HepG2 (cell line): ENCODE measurements at regions not wholly inside any gene's neighbourhood (a gene's known extent, or its start where the extent isn't known, plus 50 kb on each side); places are given as distances from the start of the nearest gene placed in this dataset.
A peak's percentile ranks its signal among the peaks of the same experiment; 100 is the strongest.

ENCODE experiments used
- ATAC-seq: fragments of 200-7000 bp; cut with Tn5 transposase; 3 replicates; pipeline ENCODE4 v1.9.1; 2020; ENCODE audit warnings: mild to moderate bottlenecking, moderate library complexity
- BruUV-seq: library from RNA; stranded (reverse); fragments of 400-500 nt; replicated peaks from 2 replicates; lab custom pipeline; 2021; lab: Mats Ljungman, UMichigan
- CTCF ChIA-PET: fragments of 300-600 bp; formaldehyde crosslinking; extraction: SDS; loops from one replicate; lab custom pipeline; 2021; ENCODE audit warnings: low total read pairs, inconsistent platforms, low intra/inter-chr PET ratio; lab: Yijun Ruan, JAX
- POLR2A ChIA-PET: fragments of 350-600 bp; sonication (Branson Sonifier 250); formaldehyde crosslinking; loops from one replicate; lab custom pipeline; 2020; ENCODE audit warnings: antibody characterized with exemption, inconsistent platforms; lab: Yijun Ruan, JAX
- DNase-seq: peaks from one replicate; pipeline ENCODE4 v3.0.0-alpha.2; 2015; ENCODE audit warnings: low spot score
- FAIRE-seq: peaks from 3 replicates; lab custom pipeline; 2011; peaks lifted over from hg19 to GRCh38; lab: Jason Lieb, UNC
- H2AFZ ChIP-seq: one replicate; pipeline ENCODE4 v1.6.1; 2011; ENCODE audit warnings: low read length, inconsistent platforms
- H3K27ac ChIP-seq: fragments of 300-600 bp; 3 replicates; pipeline ENCODE4 v1.8.0; 2011; ENCODE audit warnings: mixed run types, mild to moderate bottlenecking, mixed read lengths, low read length, inconsistent platforms; ENCODE audit not compliant: insufficient read depth; ENCODE audit errors: extremely low read length
- H3K27me3 ChIP-seq, 2 experiments: fragments of 200-600 bp in 1 of 2; 2 replicates in 1 of 2; 3 replicates in 1 of 2; pipeline versions ENCODE4 v1.6.0 to v1.8.0; 2011; ENCODE audit warnings: low read length in 2 of 2, mild to moderate bottlenecking in 2 of 2, moderate library complexity in 2 of 2, inconsistent platforms in 1 of 2; ENCODE audit not compliant: insufficient read depth in 2 of 2, control insufficient read depth in 1 of 2
- H3K36me3 ChIP-seq, 2 experiments: fragments of 200-600 bp in 1 of 2; replicated peaks in 1 of 2; 2 replicates in 1 of 2; 3 replicates in 1 of 2; pipeline versions ENCODE4 v1.5.1 to v1.8.0; 2011; ENCODE audit warnings: low read length in 2 of 2, inconsistent platforms in 1 of 2; ENCODE audit not compliant: insufficient read depth in 2 of 2, control insufficient read depth in 1 of 2
- H3K4me1 ChIP-seq: 2 replicates; pipeline ENCODE4 v1.5.1; 2012; ENCODE audit warnings: low read length, inconsistent platforms; ENCODE audit not compliant: insufficient read depth
- H3K4me2 ChIP-seq: 2 replicates; pipeline ENCODE4 v1.6.0; 2011; ENCODE audit warnings: low read depth, low read length, inconsistent platforms
- H3K4me3 ChIP-seq, 3 experiments: fragments of 200-600 bp in 1 of 3; sonication (generic), shearing (Covaris generic) in 1 of 3; replicated peaks in 1 of 3; 2 replicates each; pipeline ENCODE4 v1.5.1; 2011 to 2016; ENCODE audit warnings: low read length in 3 of 3, inconsistent platforms in 2 of 3, low read depth in 2 of 3, mild to moderate bottlenecking in 2 of 3, control low read depth in 1 of 3, mixed read lengths in 1 of 3; ENCODE audit not compliant: insufficient read depth in 1 of 3
- H3K79me2 ChIP-seq: one replicate; pipeline ENCODE4 v1.6.1; 2011; ENCODE audit warnings: low read length, inconsistent platforms; ENCODE audit not compliant: insufficient read depth
- H3K9ac ChIP-seq: 2 replicates; pipeline ENCODE4 v1.6.0; 2011; ENCODE audit warnings: mild to moderate bottlenecking, low read depth, low read length, inconsistent platforms; ENCODE audit not compliant: insufficient read depth
- H3K9me3 ChIP-seq: 2 replicates; pipeline ENCODE4 v1.5.1; 2012; ENCODE audit warnings: mild to moderate bottlenecking, low read length
- H4K20me1 ChIP-seq: 2 replicates; pipeline ENCODE4 v1.6.0; 2011; ENCODE audit warnings: inconsistent platforms, mild to moderate bottlenecking, low read length, moderate library complexity; ENCODE audit not compliant: insufficient read depth
- CTCF ChIP-seq: sonication (generic); formaldehyde crosslinking; IDR thresholded peaks from 2 replicates; pipeline ENCODE4 v1.5.0; 2020; ENCODE audit warnings: mild to moderate bottlenecking, missing genetic modification reagents, moderate library complexity
- ERF ChIP-seq: IDR thresholded peaks from 2 replicates; pipeline ENCODE4 v1.6.1; 2018; ENCODE audit warnings: missing biosample characterization, missing genetic modification reagents
- FOXO4 ChIP-seq: sonication (generic); formaldehyde crosslinking; conservative IDR thresholded peaks from 2 replicates; pipeline ENCODE4 v1.8.1; 2023; ENCODE audit warnings: missing genetic modification reagents
- NR2C2 ChIP-seq: sonication (generic); formaldehyde crosslinking; IDR thresholded peaks from 2 replicates; pipeline ENCODE4 v1.4.0; 2020; ENCODE audit warnings: missing genetic modification reagents, mild to moderate bottlenecking, moderate library complexity, borderline replicate concordance
- RFX1 ChIP-seq: fragments of 450-650 bp; IDR thresholded peaks from 2 replicates; pipeline ENCODE4 v1.6.1; 2017
- TIGD3 ChIP-seq: sonication (generic); formaldehyde crosslinking; IDR thresholded peaks from 2 replicates; pipeline ENCODE4 v1.5.1; 2020; ENCODE audit warnings: mild to moderate bottlenecking, missing genetic modification reagents, borderline replicate concordance
- ZFX ChIP-seq: sonication (generic); formaldehyde crosslinking; IDR thresholded peaks from 2 replicates; pipeline ENCODE4 v1.4.0; 2020; ENCODE audit warnings: mild to moderate bottlenecking, low read depth, missing genetic modification reagents, moderate library complexity
- ZNF234 ChIP-seq: sonication (generic); formaldehyde crosslinking; conservative IDR thresholded peaks from 2 replicates; pipeline ENCODE4 v1.5.1; 2020; ENCODE audit warnings: mild to moderate bottlenecking, missing genetic modification reagents
- ZNF275 ChIP-seq: sonication (generic); formaldehyde crosslinking; IDR thresholded peaks from 2 replicates; pipeline ENCODE4 v1.8.0; 2022; ENCODE audit warnings: missing genetic modification reagents, mild to moderate bottlenecking, inconsistent platforms, borderline replicate concordance
- ZNF335 ChIP-seq: sonication (generic); formaldehyde crosslinking; IDR thresholded peaks from 2 replicates; pipeline ENCODE4 v1.4.0; 2020; ENCODE audit warnings: missing genetic modification reagents
- WGBS: methylation state at CpG from one replicate; pipeline ENCODE4 v1.1.6; 2017; ENCODE audit warnings: low lambda C conversion rate; 5-methylcytosine and 5-hydroxymethylcytosine counted together
- in situ Hi-C: cut with HindIII; loops from 2 replicates; pipeline ENCODE4 v1.10.0; 2017; ENCODE audit warnings: low pct_unique_long_range_greater_than_20kb; ENCODE audit not compliant: extremely low pct_ligation_motif_present
- intact Hi-C: fragments of 100-400 bp; cut with micrococcal nuclease; formaldehyde crosslinking; loops from one replicate; pipeline ENCODE4 v1.10.0; 2022; ENCODE audit not compliant: unreplicated experiment
- TF ChIP-seq, protein P1 (sequence below): IDR thresholded peaks from 2 replicates; pipeline ENCODE4 v1.6.1; 2018; ENCODE audit warnings: missing genetic modification reagents, mild to moderate bottlenecking, missing compliant biosample characterization

GRCh38 chr15:26323566-26323965 lies 449.3 kb downstream of the GABRB3 start:
- CTCF ChIA-PET = no interaction called here

GRCh38 chr15:26318689-26319088 lies 454.2 kb downstream of the GABRB3 start:
- no peak overlapping the region for H3K9ac ChIP-seq
- H3K4me3 ChIP-seq = no peak overlapping the region
- no peak for DNase-seq
- no peak for ATAC-seq
- ChIA-PET CTCF (no interaction called here), POLR2A (no interaction called here)
- no peak overlapping the region for H3K27ac ChIP-seq
- no peak overlapping the region for H3K4me2 ChIP-seq
- no peak overlapping the region for H2AFZ ChIP-seq
- intact Hi-C loops (no loop called here), in situ Hi-C loops (no loop called here)
- 0% methylated on average over 1 of the region's 1 CpG for WGBS
- no peaks in the 10 kb centered on the region for H3K36me3 ChIP-seq
- H4K20me1 ChIP-seq = no peaks in the 10 kb centered on the region
- H3K27me3 ChIP-seq = no peaks in the 10 kb centered on the region
- no peaks in the 10 kb centered on the region for H3K79me2 ChIP-seq
- no peaks in the 10 kb centered on the region for H3K4me1 ChIP-seq
- BruUV-seq = no TSS peak
- FAIRE-seq = no peak
- peaks cover 96% of the 10 kb centered on the region for H3K9me3 ChIP-seq
- no peak for TF ChIP-seq TIGD3
- TF ChIP-seq ZNF335 (CRISPR knock-in tag) = no peak
- TF ChIP-seq, protein P1, sequence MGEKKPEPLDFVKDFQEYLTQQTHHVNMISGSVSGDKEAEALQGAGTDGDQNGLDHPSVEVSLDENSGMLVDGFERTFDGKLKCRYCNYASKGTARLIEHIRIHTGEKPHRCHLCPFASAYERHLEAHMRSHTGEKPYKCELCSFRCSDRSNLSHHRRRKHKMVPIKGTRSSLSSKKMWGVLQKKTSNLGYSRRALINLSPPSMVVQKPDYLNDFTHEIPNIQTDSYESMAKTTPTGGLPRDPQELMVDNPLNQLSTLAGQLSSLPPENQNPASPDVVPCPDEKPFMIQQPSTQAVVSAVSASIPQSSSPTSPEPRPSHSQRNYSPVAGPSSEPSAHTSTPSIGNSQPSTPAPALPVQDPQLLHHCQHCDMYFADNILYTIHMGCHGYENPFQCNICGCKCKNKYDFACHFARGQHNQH = no peak
- TF ChIP-seq ZNF275 (CRISPR knock-in tag) = no peak
- no peak for TF ChIP-seq FOXO4
- no peak for TF ChIP-seq NR2C2 (CRISPR knock-in tag)
- TF ChIP-seq CTCF (CRISPR knock-in tag) = no peak
- no peak for TF ChIP-seq ZNF234 (CRISPR knock-in tag)
- TF ChIP-seq ZFX = no peak

More at GRCh38 chr15:26323566-26323965, 449.3 kb downstream of the GABRB3 start:
- intact Hi-C loops (no loop called here), in situ Hi-C loops (no loop called here)
- no peaks in the 10 kb centered on the region for H3K36me3 ChIP-seq
- POLR2A ChIA-PET = no interaction called here
- H3K4me3 ChIP-seq = no peak overlapping the region
- H2AFZ ChIP-seq = no peak overlapping the region
- DNase-seq (no peak), ATAC-seq (no peak), FAIRE-seq (no peak)
- no peaks in the 10 kb centered on the region for H3K4me1 ChIP-seq
- H4K20me1 ChIP-seq = no peaks in the 10 kb centered on the region
- H3K9me3 ChIP-seq = peaks cover 88% of the 10 kb centered on the region
- 0% methylated on average over 4 of the region's 4 CpGs for WGBS
- H3K27ac ChIP-seq = no peak overlapping the region
- TF ChIP-seq RFX1 (peak; percentile 51; the same call in 1 of the 2 replicates), ERF (no peak)
- no peak overlapping the region for H3K4me2 ChIP-seq
- H3K9ac ChIP-seq = no peak overlapping the region
- BruUV-seq = no TSS peak
- no peaks in the 10 kb centered on the region for H3K79me2 ChIP-seq
- no peaks in the 10 kb centered on the region for H3K27me3 ChIP-seq
